Calu3 (cell line): ENCODE measurements at regions not wholly inside any gene's neighbourhood (a gene's known extent, or its start where the extent isn't known, plus 50 kb on each side); places are given as distances from the start of the nearest gene placed in this dataset.

Experiments used
- BruUV-seq: library from RNA; stranded (reverse); fragments of 400-500 nt; replicated peaks from 2 replicates; lab custom pipeline; 2021; lab: Mats Ljungman, UMichigan
- CTCF ChIA-PET: fragments of 300-600 bp; sonication (Branson Sonifier 250); formaldehyde crosslinking; loops from one replicate; lab custom pipeline; 2022; ENCODE audit warnings: antibody characterized with exemption; lab: Charles Lee
- DNase-seq: peaks from one replicate; pipeline ENCODE4 v3.0.0; 2022
- H3K27ac Mint-ChIP-seq: one replicate; pipeline ENCODE4 v1.8.0; 2022; ENCODE audit warnings: mixed read lengths; ENCODE audit not compliant: unreplicated experiment
- H3K27me3 Mint-ChIP-seq: one replicate; pipeline ENCODE4 v1.8.0; 2022; ENCODE audit warnings: mixed read lengths; ENCODE audit not compliant: unreplicated experiment
- H3K36me3 Mint-ChIP-seq: one replicate; pipeline ENCODE4 v1.8.0; 2022; ENCODE audit warnings: mild to moderate bottlenecking, moderate library complexity, mixed read lengths; ENCODE audit not compliant: insufficient read depth, unreplicated experiment
- H3K4me1 Mint-ChIP-seq: one replicate; pipeline ENCODE4 v1.8.0; 2022; ENCODE audit warnings: mild to moderate bottlenecking, low read depth, mixed read lengths; ENCODE audit not compliant: unreplicated experiment
- H3K4me3 Mint-ChIP-seq: one replicate; pipeline ENCODE4 v1.8.0; 2022; ENCODE audit warnings: mild to moderate bottlenecking, low read depth, moderate library complexity, mixed read lengths; ENCODE audit not compliant: unreplicated experiment
- H3K9me3 Mint-ChIP-seq: one replicate; pipeline ENCODE4 v1.8.0; 2022; ENCODE audit warnings: low read depth, mixed read lengths; ENCODE audit not compliant: unreplicated experiment
- intact Hi-C: fragments of 100-400 bp; cut with micrococcal nuclease; formaldehyde crosslinking; loops from one replicate; pipeline ENCODE4 v1.10.0; 2022; ENCODE audit not compliant: unreplicated experiment
- TF ChIP-seq, protein P1 (sequence below): fragments of 200-600 bp; IDR thresholded peaks from one replicate; pipeline ENCODE4 v1.8.0; 2022; ENCODE audit warnings: antibody characterized with exemption; ENCODE audit not compliant: unreplicated experiment

DNA sequence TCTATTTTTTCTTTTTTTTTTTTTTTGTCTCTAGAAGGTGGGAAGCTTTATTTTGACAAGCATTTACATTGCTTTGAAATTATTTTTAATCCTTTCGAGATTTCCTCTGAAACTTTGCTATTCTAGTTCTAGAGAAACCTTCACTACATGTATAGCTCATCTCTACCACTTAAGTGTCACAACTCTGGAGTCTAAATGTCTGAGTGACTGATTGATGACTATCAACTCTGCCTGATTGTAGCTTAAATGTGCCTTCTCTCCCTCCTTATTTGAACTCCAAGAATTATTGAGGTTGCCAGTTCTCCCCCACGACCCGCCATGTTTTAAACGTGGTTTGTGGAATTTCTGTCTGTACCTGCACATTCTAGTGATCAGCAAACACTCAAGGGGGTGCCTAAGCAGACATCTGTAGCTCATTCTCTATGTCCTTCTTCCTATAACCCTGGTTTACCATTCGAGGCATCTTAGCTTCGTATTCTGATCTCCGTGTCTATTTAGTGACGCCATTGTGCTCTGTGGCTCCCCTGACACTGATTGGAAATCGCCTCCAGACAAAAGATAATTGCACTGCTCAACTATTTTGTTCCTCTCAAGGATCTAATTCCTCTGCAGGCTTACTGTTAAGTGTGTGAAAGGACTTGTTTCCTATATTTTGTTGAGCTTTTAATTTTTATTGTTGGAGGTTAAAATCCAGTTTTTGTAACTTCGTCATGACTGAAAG lies 1570.6 kb downstream of the BRINP3 start:
- TF ChIP-seq, protein P1, sequence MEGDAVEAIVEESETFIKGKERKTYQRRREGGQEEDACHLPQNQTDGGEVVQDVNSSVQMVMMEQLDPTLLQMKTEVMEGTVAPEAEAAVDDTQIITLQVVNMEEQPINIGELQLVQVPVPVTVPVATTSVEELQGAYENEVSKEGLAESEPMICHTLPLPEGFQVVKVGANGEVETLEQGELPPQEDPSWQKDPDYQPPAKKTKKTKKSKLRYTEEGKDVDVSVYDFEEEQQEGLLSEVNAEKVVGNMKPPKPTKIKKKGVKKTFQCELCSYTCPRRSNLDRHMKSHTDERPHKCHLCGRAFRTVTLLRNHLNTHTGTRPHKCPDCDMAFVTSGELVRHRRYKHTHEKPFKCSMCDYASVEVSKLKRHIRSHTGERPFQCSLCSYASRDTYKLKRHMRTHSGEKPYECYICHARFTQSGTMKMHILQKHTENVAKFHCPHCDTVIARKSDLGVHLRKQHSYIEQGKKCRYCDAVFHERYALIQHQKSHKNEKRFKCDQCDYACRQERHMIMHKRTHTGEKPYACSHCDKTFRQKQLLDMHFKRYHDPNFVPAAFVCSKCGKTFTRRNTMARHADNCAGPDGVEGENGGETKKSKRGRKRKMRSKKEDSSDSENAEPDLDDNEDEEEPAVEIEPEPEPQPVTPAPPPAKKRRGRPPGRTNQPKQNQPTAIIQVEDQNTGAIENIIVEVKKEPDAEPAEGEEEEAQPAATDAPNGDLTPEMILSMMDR = no peak

DNA sequence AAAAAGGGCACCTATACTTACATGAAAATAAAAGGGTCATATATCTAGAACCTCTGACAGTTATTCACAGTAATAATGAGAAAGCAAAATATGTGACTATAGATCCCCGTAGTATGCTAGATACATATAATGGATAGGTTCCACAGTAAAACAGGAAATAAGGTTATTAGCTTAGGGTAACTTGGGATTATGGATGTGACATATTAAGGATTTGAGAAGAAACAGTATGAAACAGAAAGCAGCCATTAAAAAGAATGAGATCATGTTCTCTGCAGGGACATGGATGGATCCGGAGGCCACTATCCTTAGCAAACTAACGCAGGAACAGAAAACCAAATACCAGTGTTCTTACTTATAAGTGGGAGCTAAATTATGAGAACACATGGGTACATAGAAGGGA lies 1547.3 kb downstream of the BRINP3 start:
- Mint-ChIP-seq H3K27ac (no peak overlapping the region), H3K36me3 (no peaks in the 10 kb centered on the region), H3K4me1 (no peaks in the 10 kb centered on the region), H3K27me3 (no peaks in the 10 kb centered on the region), H3K4me3 (no peak overlapping the region), H3K9me3 (no peaks in the 10 kb centered on the region)
- CTCF ChIA-PET = no interaction called here
- TF ChIP-seq, protein P1 = no peak
- no peak for DNase-seq
- BruUV-seq = no TSS peak
- intact Hi-C loops = loop anchor here (10.0 kb wide), 1 partner anchor 1516 kb away; no protein-coding TSS in a partner anchor

More for the DNA sequence above, 1570.6 kb downstream of the BRINP3 start:
- DNase-seq = no peak
- H3K36me3 Mint-ChIP-seq = no peaks in the 10 kb centered on the region
- BruUV-seq = no TSS peak
- H3K4me1 Mint-ChIP-seq = peaks cover 14% of the 10 kb centered on the region
- peaks cover under 1% of the 10 kb centered on the region for H3K9me3 Mint-ChIP-seq
- intact Hi-C loops = no loop called here
- CTCF ChIA-PET = no interaction called here
- no peaks in the 10 kb centered on the region for H3K27me3 Mint-ChIP-seq
- no peak overlapping the region for H3K27ac Mint-ChIP-seq
- no peak overlapping the region for H3K4me3 Mint-ChIP-seq

DNA sequence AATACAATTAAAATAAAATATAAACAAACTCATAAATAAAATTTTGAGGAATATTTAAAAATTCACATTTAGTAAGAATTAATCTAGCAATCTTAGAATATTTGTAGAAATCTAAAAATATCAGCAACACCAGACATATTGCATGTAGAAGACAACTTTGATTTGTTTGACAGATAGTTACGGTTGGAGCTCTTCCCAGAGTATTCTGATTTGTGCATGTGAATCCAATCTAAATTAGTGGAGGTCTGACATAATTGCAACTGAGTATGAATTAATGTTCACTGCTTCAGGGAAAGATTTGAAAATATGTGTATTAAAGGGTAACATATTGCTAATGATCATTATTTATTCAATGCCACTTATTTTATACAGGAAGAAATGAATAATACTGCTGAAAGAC lies 1546.2 kb downstream of the BRINP3 start:
- Mint-ChIP-seq H3K27ac (no peak overlapping the region), H3K27me3 (no peaks in the 10 kb centered on the region), H3K4me1 (no peaks in the 10 kb centered on the region), H3K9me3 (no peaks in the 10 kb centered on the region), H3K36me3 (no peaks in the 10 kb centered on the region), H3K4me3 (no peak overlapping the region)
- DNase-seq = no peak
- intact Hi-C loops = loop anchor here (10.0 kb wide), 1 partner anchor 1517 kb away; no protein-coding TSS in a partner anchor
- no TSS peak for BruUV-seq
- TF ChIP-seq, protein P1 = no peak
- CTCF ChIA-PET = no interaction called here

DNA sequence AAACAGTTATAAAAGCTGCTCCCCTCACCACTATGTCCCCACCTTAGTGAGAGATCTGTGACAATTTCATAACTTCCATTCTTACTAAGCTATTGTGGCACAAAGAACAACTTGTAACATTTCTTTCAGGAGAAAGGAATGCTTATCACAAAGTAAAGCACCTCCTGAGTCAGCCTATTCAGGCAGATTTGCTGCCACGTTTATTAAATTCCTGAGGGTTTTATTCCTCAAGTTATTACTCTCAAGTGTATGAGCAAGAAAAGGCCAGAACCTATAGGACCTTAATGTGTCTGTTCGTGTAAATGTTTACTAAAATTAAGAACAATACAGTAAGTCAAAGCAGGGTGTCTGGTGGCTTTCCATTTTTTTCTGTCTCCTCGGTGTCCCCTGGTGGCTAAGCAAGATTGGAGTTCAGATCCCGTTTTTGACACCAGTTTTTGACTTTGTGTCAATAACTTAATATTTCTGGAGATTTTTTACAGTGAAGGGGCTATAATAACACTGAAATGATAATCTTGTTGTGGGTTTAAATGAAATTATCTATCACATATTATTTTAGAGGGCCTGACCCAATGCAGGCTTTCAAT lies 1539.6 kb downstream of the BRINP3 start:
- CTCF ChIA-PET = interaction anchor here (2.8 kb wide), 1 partner anchor 156 kb away, joined by 9 read pairs; no protein-coding TSS in a partner anchor
- DNase-seq = peak; percentile 30
- BruUV-seq = no TSS peak
- no peak overlapping the region for H3K4me3 Mint-ChIP-seq
- no peak overlapping the region for H3K27ac Mint-ChIP-seq
- no peaks in the 10 kb centered on the region for H3K36me3 Mint-ChIP-seq
- H3K9me3 Mint-ChIP-seq = no peaks in the 10 kb centered on the region
- TF ChIP-seq, protein P1 = peak; percentile 65
- H3K4me1 Mint-ChIP-seq = no peaks in the 10 kb centered on the region
- intact Hi-C loops = loop anchor here (1.0 to 10.0 kb wide), 3 partner anchors 156 to 1523 kb away; no protein-coding TSS in a partner anchor
- H3K27me3 Mint-ChIP-seq = no peaks in the 10 kb centered on the region
